ENCODE measurements at regions not wholly inside any gene's neighbourhood (a gene's known extent, or its start where the extent isn't known, plus 50 kb on each side); places are given as distances from the start of the nearest gene placed in this dataset.

GRCh38 chr5:33148076-33148513 is 292.7 kb upstream of the TARS1 start:
- DNase-seq (ENCODE audit: low spot score): peak; percentile 80
- CTCF ChIA-PET: interaction anchor here (0.6 to 1.2 kb wide), 2 partner anchors 263 to 274 kb away, joined by 3 to 5 read pairs; no protein-coding TSS in a partner anchor
- no peak overlapping the region for H3K27ac ChIP-seq
- POLR2A ChIA-PET (ENCODE audit: low non-redundant PET): interaction anchor here (0.5 kb wide), 1 partner anchor 40 kb away, joined by 3 read pairs; no protein-coding TSS in a partner anchor
- TF ChIP-seq, protein P1, sequence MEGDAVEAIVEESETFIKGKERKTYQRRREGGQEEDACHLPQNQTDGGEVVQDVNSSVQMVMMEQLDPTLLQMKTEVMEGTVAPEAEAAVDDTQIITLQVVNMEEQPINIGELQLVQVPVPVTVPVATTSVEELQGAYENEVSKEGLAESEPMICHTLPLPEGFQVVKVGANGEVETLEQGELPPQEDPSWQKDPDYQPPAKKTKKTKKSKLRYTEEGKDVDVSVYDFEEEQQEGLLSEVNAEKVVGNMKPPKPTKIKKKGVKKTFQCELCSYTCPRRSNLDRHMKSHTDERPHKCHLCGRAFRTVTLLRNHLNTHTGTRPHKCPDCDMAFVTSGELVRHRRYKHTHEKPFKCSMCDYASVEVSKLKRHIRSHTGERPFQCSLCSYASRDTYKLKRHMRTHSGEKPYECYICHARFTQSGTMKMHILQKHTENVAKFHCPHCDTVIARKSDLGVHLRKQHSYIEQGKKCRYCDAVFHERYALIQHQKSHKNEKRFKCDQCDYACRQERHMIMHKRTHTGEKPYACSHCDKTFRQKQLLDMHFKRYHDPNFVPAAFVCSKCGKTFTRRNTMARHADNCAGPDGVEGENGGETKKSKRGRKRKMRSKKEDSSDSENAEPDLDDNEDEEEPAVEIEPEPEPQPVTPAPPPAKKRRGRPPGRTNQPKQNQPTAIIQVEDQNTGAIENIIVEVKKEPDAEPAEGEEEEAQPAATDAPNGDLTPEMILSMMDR (conservative IDR thresholded peaks at IDR 0.05; ENCODE audit: low read depth): no peak

GRCh38 chr5:33153372-33153771 is 287.4 kb upstream of the TARS1 start:
- POLR2A ChIA-PET (ENCODE audit: low non-redundant PET): no interaction called here
- H3K27ac ChIP-seq: no peak overlapping the region
- TF ChIP-seq, protein P1 (conservative IDR thresholded peaks at IDR 0.05; ENCODE audit: low read depth): no peak
- CTCF ChIA-PET: interaction anchor here (0.5 to 0.6 kb wide), 3 partner anchors 27 to 441 kb away, joined by 3 to 7 read pairs (median 4); no protein-coding TSS in a partner anchor
- DNase-seq (ENCODE audit: low spot score): no peak

DNA sequence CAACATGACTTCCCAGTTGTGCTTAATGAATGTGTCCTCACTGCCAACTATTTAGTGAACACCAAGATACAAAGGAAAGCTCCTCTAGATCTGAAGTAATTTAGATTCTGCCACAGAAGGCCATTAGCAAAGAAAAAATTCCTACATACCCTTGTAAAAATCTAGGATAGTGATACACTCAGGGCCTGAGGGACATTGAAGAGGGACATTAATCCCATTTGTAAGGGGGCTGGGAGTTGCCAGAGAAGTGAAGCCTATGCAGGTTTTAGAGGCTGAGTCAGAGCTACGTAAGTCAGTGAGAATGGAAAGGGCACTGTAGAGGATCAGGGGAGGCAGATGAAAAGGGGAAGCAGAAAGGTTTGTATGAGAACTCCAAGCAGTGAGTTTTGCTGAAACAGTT is 286.9 kb upstream of the TARS1 start:
- no peak for DNase-seq (ENCODE audit: low spot score)
- ChIA-PET POLR2A (ENCODE audit: low non-redundant PET) (no interaction called here), CTCF (interaction anchor here (0.5 to 0.6 kb wide), 3 partner anchors 27 to 442 kb away, joined by 3 to 7 read pairs (median 4); no protein-coding TSS in a partner anchor)
- H3K27ac ChIP-seq: no peak overlapping the region
- TF ChIP-seq, protein P1 (conservative IDR thresholded peaks at IDR 0.05; ENCODE audit: low read depth): no peak

DNA sequence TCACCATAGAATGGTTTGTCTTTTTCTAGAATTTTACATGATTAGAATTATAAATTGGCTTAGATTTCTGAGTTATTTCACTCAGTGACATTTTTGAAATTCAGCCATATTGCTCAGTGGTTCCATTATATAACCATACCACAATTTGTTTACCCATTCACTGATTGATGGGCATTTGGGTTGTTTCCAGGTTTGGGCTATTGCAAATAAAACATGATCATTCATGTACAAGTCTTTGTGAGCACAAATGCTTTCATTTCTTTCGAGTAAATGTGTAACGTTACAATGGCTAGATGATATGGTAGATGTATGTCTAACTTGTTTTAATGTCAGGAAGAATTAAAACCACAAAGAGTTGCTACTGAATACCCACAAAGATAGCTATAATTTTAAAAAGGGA is 279.9 kb upstream of the TARS1 start:
- H3K27ac ChIP-seq: no peak overlapping the region
- ChIA-PET CTCF (interaction anchor here (0.5 to 0.6 kb wide), 2 partner anchors 183 to 459 kb away, joined by 3 read pairs; no protein-coding TSS in a partner anchor), POLR2A (ENCODE audit: low non-redundant PET) (no interaction called here)
- TF ChIP-seq, protein P1 (conservative IDR thresholded peaks at IDR 0.05; ENCODE audit: low read depth): no peak
- no peak for DNase-seq (ENCODE audit: low spot score)

DNA sequence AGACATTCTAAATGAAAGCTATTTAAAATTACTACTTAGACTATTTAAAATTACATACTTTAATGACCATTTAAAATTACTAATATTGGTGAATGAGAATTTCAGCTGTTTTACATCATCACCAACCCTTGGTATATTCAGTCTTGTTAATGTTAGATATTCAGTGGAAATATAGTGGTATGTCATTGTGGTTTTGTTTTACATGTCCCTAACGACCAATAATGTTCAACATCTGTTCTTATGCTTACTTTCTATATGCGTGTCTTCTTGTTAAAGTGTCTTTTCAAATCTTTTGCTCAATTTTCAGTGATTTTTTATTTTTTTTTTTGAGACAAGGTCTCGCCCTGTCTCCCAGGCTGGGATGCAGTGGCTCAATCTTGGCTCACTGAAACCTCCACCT is 279.3 kb upstream of the TARS1 start:
- POLR2A ChIA-PET (ENCODE audit: low non-redundant PET): no interaction called here
- DNase-seq (ENCODE audit: low spot score): no peak
- CTCF ChIA-PET: interaction anchor here (0.6 kb wide), 1 partner anchor 183 kb away, joined by 3 read pairs; no protein-coding TSS in a partner anchor
- TF ChIP-seq, protein P1 (conservative IDR thresholded peaks at IDR 0.05; ENCODE audit: low read depth): no peak
- H3K27ac ChIP-seq: no peak overlapping the region

DNA sequence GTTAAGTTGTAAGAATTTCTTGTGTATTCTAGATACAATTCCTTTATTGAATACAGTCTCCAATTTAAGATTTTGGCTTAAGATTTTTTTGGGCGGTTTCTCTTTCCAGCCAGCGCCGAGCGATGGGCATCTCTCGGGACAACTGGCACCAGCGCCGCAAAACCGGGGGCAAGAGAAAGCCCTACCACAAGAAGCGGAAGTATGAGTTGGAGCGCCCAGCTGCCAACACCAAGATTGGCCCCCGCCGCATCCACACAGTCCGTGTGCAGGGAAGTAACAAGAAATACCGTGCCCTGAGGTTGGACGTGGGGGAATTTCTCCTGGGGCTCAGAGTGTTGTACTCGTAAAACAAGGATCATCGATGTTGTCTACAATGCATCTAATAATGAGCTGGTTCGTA is 278.7 kb upstream of the TARS1 start:
- POLR2A ChIA-PET (ENCODE audit: low non-redundant PET): no interaction called here
- CTCF ChIA-PET: no interaction called here
- TF ChIP-seq, protein P1 (conservative IDR thresholded peaks at IDR 0.05; ENCODE audit: low read depth): no peak
- no peak for DNase-seq (ENCODE audit: low spot score)
- no peak overlapping the region for H3K27ac ChIP-seq

Measured in RWPE1 (cell line).